Gastroesophageal sphincter (tissue), 4 donors: ENCODE measurements at regions not wholly inside any gene's neighbourhood (a gene's known extent, or its start where the extent isn't known, plus 50 kb on each side); places are given as distances from the start of the nearest gene placed in this dataset.

Experiments used
- ATAC-seq: fragments of 150-250 bp; one replicate; pipeline ENCODE4 v1.9.1; 2016; ENCODE audit warnings: mild to moderate bottlenecking, moderate library complexity
- H3K27ac ChIP-seq, 4 donors: fragments of 200-600 bp; sonication (generic) in 3 of 4; 1 replicate in 3 of 4; 2 replicates in 1 of 4; pipeline ENCODE4 v1.5.1; 2016 to 2019
- H3K27me3 ChIP-seq: fragments of 200-600 bp; sonication (generic); one replicate; pipeline ENCODE4 v1.5.1; 2019
- H3K36me3 ChIP-seq, 2 donors: fragments of 200-600 bp; sonication (generic); one replicate each; pipeline ENCODE4 v1.5.1; 2019; ENCODE audit warnings: control low read depth in 1 of 2
- H3K4me1 ChIP-seq, 3 donors: fragments of 200-600 bp; sonication (generic); 1 replicate in 2 of 3; 2 replicates in 1 of 3; pipeline ENCODE4 v1.5.1; 2016 to 2019; ENCODE audit warnings: control low read depth in 2 of 3
- H3K4me3 ChIP-seq, 2 donors: fragments of 200-600 bp; sonication (generic); one replicate each; pipeline ENCODE4 v1.5.1; 2019; ENCODE audit warnings: mild to moderate bottlenecking in 1 of 2, moderate library complexity in 1 of 2
- H3K9me3 ChIP-seq, 3 donors: fragments of 200-600 bp; sonication (generic); one replicate each; pipeline ENCODE4 v1.5.1; 2017 to 2019; ENCODE audit warnings: control low read depth in 2 of 3
- EP300 ChIP-seq: sonication (generic); formaldehyde crosslinking; IDR thresholded peaks from one replicate; pipeline ENCODE4 v1.6.1; 2017; ENCODE audit warnings: antibody characterized with exemption, mild to moderate bottlenecking
- POLR2A ChIP-seq, 2 donors: fragments of 450-650 bp; IDR thresholded peaks; one replicate each; pipeline ENCODE4 v1.6.1; 2017; ENCODE audit warnings: antibody characterized with exemption in 2 of 2, mild to moderate bottlenecking in 2 of 2, moderate library complexity in 1 of 2
- POLR2AphosphoS5 ChIP-seq: sonication (generic); formaldehyde crosslinking; IDR thresholded peaks from one replicate; pipeline ENCODE4 v1.6.1; 2017; ENCODE audit warnings: antibody characterized with exemption
- WGBS, 2 donors: methylation state at CpG; one replicate each; pipeline ENCODE4 v1.1.5; 2018; ENCODE audit warnings: low coverage in 1 of 2; 5-methylcytosine and 5-hydroxymethylcytosine counted together
- TF ChIP-seq, protein P1 (sequence below), 4 experiments: fragments of 200-600 bp in 2 of 4; fragments of 450-650 bp in 2 of 4; sonication (generic) in 1 of 4; IDR thresholded peaks; one replicate each; pipeline ENCODE4 v1.5.1; 2017 to 2019; ENCODE audit warnings: antibody characterized with exemption in 4 of 4, mild to moderate bottlenecking in 2 of 4, moderate library complexity in 2 of 4

DNA sequence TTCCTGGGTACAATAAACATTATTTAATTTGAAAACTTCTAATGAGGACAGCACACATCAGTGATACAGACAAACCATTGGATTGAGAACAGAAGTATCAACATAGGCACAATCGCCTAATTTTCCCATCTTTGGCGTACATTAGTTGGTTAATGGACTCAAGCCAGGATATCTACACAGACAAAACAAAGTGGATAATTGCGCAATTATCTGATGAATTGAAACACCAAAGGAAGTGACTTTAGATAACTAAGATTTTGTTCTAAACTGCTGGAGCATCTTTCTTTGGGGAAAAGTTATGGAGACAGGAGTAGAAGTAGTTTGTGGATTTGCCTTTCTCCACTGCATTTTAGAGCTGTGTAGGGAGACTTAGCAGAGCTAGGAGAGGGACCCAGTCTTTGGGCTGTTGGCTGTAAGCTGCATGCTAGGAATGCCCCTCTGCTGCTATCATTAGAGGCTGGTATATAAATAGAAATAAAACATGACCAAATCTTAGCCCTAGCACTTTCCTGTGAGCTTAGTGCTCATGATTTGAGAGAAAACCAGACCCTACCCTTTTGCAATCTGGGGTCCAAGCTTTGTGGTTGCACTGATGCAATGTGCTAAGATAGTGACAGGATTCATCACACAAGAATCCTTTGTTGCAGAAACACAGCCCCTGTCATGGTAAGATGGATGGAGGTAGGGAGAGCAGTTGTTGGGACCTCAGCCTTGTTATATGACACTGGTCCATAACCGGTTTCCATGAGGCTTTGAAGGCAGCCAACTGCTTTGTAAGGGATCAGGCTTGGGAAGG, 264.5 kb upstream of the PIK3C3 start:
- Histone ChIP-seq H3K27ac (no peak overlapping the region), H3K9me3 (no peaks in the 10 kb centered on the region), H3K36me3 (no peaks in the 10 kb centered on the region), H3K4me1 (no peaks in the 10 kb centered on the region), H3K4me3 (no peak overlapping the region), H3K27me3 (no peaks in the 10 kb centered on the region)
- WGBS, 2 donors, result 61 to 77% methylated on average over 2 to 4 of the region's 4 CpGs
- ATAC-seq, result no peak
- TF ChIP-seq POLR2AphosphoS5 (no peak), POLR2A (IDR thresholded peaks at IDR 0.05) (no peak), EP300 (no peak)
- TF ChIP-seq, protein P1, sequence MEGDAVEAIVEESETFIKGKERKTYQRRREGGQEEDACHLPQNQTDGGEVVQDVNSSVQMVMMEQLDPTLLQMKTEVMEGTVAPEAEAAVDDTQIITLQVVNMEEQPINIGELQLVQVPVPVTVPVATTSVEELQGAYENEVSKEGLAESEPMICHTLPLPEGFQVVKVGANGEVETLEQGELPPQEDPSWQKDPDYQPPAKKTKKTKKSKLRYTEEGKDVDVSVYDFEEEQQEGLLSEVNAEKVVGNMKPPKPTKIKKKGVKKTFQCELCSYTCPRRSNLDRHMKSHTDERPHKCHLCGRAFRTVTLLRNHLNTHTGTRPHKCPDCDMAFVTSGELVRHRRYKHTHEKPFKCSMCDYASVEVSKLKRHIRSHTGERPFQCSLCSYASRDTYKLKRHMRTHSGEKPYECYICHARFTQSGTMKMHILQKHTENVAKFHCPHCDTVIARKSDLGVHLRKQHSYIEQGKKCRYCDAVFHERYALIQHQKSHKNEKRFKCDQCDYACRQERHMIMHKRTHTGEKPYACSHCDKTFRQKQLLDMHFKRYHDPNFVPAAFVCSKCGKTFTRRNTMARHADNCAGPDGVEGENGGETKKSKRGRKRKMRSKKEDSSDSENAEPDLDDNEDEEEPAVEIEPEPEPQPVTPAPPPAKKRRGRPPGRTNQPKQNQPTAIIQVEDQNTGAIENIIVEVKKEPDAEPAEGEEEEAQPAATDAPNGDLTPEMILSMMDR (IDR thresholded peaks at IDR 0.05), result no peak

DNA sequence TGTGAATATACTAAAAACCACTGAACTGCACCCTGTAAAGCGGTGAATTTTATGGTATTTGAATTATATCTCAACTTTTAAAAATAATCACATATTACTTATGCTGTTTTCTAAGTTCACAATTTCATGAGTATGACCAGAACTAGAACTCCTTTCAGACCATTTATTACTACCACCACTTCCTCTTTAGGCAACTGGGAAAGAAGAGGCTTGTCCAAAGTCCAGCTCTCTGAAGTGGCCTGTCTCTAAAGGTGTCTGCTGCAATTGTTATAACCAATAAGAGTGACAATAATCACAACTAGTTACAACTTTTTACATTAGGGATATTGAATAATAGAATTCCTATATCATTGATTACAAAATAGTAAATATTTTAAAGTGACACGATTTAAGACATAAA, 267.9 kb upstream of the PIK3C3 start:
- ATAC-seq, result no peak
- H3K27ac ChIP-seq, result no peak overlapping the region
- H3K4me3 ChIP-seq, result no peak overlapping the region
- 76 to 83% methylated on average over 2 of the region's 2 CpGs for WGBS, 2 donors
- H3K27me3 ChIP-seq, result no peaks in the 10 kb centered on the region
- TF ChIP-seq EP300 (no peak), POLR2A (IDR thresholded peaks at IDR 0.05) (no peak), POLR2AphosphoS5 (no peak)
- TF ChIP-seq, protein P1 (IDR thresholded peaks at IDR 0.05), result no peak
- H3K9me3 ChIP-seq, result no peaks in the 10 kb centered on the region
- no peaks in the 10 kb centered on the region for H3K36me3 ChIP-seq
- no peaks in the 10 kb centered on the region for H3K4me1 ChIP-seq

DNA sequence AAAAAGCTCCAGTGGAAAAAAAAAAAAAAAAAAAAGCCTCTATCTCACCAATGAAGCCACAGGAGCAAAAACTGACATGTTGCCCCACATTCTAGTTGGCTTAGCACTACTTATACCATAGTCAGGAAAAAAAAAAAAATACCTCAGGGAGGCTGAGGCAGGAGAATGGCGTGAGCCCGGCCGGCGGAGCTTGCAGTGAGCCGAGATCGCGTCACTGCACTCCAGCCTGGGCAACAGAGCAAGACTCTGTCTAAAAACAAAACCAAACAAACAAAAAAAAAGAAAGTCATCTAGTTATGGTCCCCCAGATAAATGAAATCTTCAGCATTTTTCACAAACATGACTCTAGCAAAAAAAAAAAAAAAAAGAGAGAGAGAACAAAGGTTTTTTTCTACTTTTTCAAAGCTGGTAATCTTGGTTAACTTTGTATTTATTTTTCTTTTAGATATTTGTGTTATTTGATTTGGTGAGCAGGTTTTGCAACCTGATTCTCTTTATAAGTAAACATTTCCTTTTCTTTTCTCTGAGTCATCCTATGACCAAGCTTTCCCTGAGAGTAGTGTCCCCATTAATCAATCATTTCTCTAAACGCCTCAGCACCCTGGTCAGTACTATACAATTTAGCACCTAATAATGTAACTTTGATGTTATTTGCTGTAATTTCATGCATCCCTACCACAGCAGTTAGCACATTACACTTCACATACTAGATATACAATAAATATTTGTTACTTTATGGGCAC, 273.7 kb upstream of the PIK3C3 start:
- WGBS, 2 donors, result 86 to 90% methylated on average over 2 to 8 of the region's 8 CpGs

DNA sequence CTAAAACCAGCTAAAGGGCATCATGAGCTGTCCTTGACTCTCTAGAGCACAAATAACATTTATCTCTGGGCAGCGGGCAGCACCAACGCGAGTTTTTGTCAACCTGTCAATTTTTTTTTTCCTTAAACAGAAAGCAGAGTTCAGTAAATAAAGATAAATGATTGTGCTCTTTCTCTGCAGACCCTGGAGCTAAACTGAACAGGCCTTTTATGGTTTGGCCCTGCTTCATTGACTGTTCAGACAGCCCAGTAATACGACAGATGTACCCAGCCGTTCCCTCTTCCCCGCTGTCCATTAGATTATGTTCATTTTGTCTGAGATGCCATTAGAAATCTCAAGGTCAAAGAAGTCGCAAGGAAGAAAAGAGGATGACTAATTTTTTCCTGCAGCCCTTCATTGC, 280.5 kb upstream of the PIK3C3 start:
- Histone ChIP-seq H3K27me3 (peaks cover 5% of the 10 kb centered on the region), H3K4me1 (no peaks in the 10 kb centered on the region), H3K36me3 (no peaks in the 10 kb centered on the region), H3K4me3 (no peak overlapping the region), H3K27ac (no peak overlapping the region), H3K9me3 (no peaks in the 10 kb centered on the region)
- ATAC-seq, result no peak
- no peak for TF ChIP-seq POLR2AphosphoS5
- TF ChIP-seq POLR2A (IDR thresholded peaks at IDR 0.05), result no peak
- TF ChIP-seq, protein P1 (IDR thresholded peaks at IDR 0.05), result no peak
- no peak for TF ChIP-seq EP300
- WGBS, 2 donors, result 43 to 48% methylated on average over 3 to 7 of the region's 7 CpGs

More for the DNA sequence above, 273.7 kb upstream of the PIK3C3 start:
- TF ChIP-seq, protein P1 (IDR thresholded peaks at IDR 0.05), result no peak
- no peak for TF ChIP-seq POLR2AphosphoS5
- no peak for TF ChIP-seq POLR2A (IDR thresholded peaks at IDR 0.05)
- no peak for TF ChIP-seq EP300
- Histone ChIP-seq H3K4me3 (no peak overlapping the region), H3K36me3 (no peaks in the 10 kb centered on the region), H3K27me3 (no peaks in the 10 kb centered on the region), H3K27ac (no peak overlapping the region), H3K9me3 (no peaks in the 10 kb centered on the region), H3K4me1 (no peaks in the 10 kb centered on the region)
- no peak for ATAC-seq

DNA sequence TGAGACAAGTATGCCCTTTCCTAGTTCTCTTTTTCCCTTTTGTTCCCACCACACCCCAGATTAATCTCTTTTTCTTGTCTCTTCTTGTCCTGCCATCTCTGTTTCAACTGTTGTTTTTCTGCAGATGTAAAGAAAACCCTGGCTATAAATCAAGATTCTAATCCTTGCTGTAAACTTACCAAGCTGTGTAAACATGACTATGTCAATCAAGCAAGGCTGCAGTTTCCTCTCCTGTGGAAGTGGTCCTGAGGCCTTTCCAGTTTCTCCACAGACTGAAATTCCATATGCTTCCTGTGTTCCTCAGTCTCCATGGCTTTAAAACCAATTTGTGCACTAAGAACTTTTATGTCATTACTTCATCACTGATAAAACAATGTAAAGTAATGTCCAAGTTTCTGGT, 288.8 kb upstream of the PIK3C3 start:
- H3K4me1 ChIP-seq, result no peaks in the 10 kb centered on the region
- no peak for ATAC-seq
- no peaks in the 10 kb centered on the region for H3K27me3 ChIP-seq
- no peak for TF ChIP-seq POLR2AphosphoS5
- no peak overlapping the region for H3K27ac ChIP-seq
- H3K4me3 ChIP-seq, result no peak overlapping the region
- no peaks in the 10 kb centered on the region for H3K36me3 ChIP-seq
- H3K9me3 ChIP-seq, result peaks cover 0 to 7% (median 0%) of the 10 kb centered on the region in 3 donors
